LoVo (cell line): ENCODE measurements at regions not wholly inside any gene's neighbourhood (a gene's known extent, or its start where the extent isn't known, plus 50 kb on each side); places are given as distances from the start of the nearest gene placed in this dataset.
"Not testable (repeated sequence)": the region's sequence is repeated elsewhere in the genome, so short reads cannot be mapped to it uniquely, and the experiment has no call there.

Experiments used
- DNase-seq: peaks from one replicate; pipeline ENCODE4 v3.0.0-alpha.2; 2016; ENCODE audit warnings: low spot score

- DNase-seq = no peak
These were observed 461.1 kb downstream of the ICE1 start for GRCh38 chr5:5883562-5883961.

DNA sequence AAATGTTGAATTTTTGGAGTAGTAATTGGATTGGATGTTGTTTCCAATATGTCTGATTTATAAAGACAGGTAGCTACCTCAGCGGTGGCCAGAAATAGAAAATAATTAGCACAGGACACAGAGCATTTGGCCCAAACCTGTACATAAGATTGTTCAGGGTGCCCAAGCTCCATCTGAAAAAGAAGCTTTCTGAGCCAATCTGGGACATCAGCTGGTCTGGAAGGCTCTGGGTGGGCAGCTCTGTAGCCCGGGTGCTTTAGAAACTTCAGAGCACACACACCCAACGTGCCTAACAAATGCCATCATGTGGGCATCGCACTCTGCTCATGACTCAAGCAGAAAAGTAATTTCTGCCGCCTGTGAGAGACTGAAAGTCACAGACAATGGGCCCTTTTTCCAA is 460.7 kb downstream of the ICE1 start:
- DNase-seq = no peak

DNA sequence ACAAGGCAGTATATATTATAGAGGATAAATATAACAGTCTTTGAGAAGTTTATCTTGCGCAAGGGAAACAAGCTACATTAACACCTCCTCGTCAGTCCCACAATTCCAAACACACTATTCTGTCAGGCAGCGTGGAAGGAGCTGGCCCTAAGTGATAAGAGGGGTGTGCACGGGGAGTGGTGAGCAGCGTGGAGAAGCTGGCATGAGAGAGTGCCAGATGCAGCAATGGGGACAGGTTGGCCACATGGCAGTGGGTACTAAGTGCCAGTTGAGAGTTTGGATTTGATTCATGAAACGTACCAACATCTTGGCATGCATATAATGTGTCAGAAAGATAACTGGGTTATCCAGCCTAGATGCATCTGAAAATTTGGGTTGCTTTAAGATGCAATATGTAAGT is 460.2 kb downstream of the ICE1 start:
- DNase-seq = no peak

- DNase-seq = no peak
These were observed 458.8 kb downstream of the ICE1 start for GRCh38 chr5:5881294-5881693.

- no peak for DNase-seq
These were observed 457.7 kb downstream of the ICE1 start for GRCh38 chr5:5880077-5880763.

DNA sequence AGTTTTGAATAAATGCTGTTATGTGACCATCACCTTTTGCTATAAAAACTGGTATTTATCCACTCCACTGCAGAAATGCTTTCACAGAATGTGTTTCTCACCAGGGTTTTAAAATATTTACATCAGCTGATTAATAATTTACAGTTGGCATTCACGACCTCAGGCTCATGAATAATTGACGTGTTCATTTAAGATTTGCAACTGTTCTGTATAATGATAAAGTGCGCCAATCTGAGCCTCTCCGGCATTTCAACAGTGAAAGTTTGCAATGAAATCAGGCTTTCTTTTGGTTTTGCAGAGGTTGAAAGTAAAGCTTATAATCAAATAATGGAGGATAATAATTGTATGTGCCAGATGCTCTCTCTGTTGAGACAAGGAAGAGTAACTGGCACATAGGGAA is 434.9 kb downstream of the ICE1 start:
- DNase-seq = no peak

- DNase-seq = no peak
These were observed 431.6 kb downstream of the ICE1 start for GRCh38 chr5:5854087-5854486.

GRCh38 chr5:5838493-5838892 is 416.0 kb downstream of the ICE1 start:
- no peak for DNase-seq

- DNase-seq = not testable (repeated sequence)
These were observed 409.1 kb downstream of the ICE1 start for GRCh38 chr5:5831622-5832021.

DNA sequence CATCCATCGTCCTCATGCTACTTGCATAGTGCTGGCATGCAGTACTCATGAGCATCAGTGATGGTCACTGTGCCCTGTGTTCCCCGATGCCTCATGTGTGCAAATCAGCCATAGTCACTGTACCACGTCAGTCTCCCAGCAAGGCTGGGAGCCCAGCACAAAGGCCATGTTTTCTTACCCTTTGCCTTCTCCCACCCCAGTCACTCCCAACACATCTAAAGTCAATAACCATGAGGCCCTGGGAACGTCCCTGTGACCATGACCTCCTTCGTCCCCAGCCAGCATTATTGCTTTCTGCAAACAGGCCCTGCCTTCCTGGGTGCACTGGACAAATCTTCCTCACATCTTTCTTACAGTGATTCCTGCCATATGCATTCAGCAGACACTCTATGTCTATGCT is 406.1 kb downstream of the ICE1 start:
- no peak for DNase-seq

GRCh38 chr5:5826911-5827310 is 404.4 kb downstream of the ICE1 start:
- DNase-seq = no peak

GRCh38 chr5:5822729-5823257 is 400.3 kb downstream of the ICE1 start:
- no peak for DNase-seq

DNA sequence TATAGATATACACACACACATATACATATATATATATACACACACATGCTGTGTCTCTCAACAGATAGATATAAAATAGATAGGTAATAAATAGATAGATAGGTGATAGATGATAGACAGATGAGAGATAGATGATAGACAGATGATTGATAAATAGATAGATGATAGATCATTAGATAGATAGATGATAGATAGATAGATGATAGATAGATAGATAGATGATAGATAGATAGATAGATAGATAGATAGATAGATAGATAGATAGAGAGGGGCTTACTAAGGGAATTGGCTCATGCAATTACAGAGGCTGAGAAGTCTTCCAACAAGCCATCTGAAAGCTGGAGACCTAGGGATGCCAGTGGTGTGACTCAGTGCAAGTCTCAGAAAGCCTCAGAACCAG is 394.5 kb downstream of the ICE1 start:
- no peak for DNase-seq

GRCh38 chr5:5813441-5813840 is 391.0 kb downstream of the ICE1 start:
- DNase-seq = no peak

- no peak for DNase-seq
These were observed 388.0 kb downstream of the ICE1 start for GRCh38 chr5:5810461-5810860.

DNA sequence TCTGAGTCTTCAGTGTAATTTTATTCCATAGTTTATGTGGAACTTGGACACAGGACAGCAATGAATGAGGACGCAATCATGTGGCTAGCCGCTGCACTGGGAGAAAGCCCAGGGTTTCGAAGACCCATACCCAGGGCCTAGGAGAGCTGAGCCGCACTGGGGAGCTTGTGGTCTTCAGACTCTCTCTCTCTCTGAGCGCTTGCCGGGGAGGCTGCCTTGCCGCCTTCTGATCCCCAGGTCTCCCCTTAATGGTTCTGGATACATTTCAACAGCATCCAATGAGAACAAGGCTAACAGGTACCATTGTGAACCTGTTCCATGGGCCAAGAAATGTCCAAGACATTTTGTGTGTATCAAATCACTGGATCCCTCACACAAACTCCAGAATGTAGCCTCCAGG is 383.4 kb downstream of the ICE1 start:
- no peak for DNase-seq

- DNase-seq = no peak
These were observed 382.2 kb downstream of the ICE1 start for GRCh38 chr5:5804478-5805233.

DNA sequence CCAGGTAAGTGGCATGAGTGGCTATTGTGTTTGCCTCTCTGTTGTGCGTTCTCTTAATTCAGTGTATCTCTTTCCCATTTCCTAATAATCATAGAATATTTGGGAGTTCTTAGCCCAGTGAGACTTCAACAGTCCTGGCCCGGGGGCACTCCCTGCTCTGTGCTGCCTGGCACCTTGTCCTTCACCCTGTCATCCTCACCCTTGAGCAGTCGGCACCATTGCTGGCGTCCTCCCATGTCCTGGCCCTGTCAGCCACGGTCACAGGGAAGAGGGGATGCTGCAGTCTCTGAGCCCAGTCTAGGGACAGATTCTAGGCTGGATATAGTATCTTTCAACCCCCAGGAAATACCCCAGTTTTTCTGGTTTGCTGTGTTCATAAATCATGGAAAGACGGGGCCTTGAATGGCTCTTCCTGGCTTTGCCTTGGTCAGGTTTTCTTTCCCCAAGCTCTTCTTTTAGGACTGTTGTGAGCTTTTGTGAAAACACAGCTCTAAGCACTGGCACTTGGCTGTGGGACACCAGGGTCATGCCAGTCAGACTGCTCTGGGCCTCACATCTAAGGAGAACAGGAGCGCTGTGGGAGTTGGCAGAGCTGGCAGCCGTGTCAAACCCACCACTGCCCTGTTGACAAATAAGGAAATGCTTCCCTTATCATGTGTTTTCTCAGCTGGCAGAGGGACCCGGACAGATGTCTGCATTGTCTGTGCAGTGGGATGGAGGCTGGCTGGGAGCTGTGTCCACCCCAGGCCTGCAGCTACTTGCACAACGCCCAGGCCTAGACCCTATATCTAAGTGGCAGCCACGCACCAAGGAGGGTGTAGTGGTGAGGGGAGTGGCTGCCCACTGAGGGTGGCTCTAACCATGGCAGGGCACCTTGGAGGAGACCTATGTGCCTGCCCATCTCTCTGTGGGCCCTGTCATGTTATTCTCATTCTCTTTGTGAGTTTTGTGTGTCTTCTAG is 378.6 kb downstream of the ICE1 start:
- DNase-seq = no peak

DNA sequence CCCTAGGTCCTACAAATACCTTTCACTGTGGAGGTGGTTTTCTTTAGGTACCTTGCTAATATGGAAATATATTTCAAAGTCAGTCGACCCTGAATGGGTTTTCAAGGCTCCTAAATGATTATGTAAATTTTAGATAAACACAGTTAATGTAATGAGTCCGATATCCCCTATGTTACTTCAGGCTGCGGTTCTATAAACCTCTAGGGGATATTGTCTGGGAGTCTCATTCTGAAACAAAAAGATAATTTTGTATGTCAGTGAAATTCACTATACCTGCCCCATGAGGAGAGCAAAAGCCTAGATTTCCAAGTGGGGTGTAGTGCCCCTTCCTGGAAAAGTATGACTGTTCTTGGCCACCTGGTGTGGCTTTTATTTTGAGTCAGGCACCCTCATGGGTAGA is 377.3 kb downstream of the ICE1 start:
- DNase-seq = no peak

GRCh38 chr5:5799229-5799628 is 376.8 kb downstream of the ICE1 start:
- no peak for DNase-seq

GRCh38 chr5:5798462-5798861 is 376.0 kb downstream of the ICE1 start:
- DNase-seq = no peak

- no peak for DNase-seq
These were observed 375.6 kb downstream of the ICE1 start for GRCh38 chr5:5798041-5798440.
